ENCODE measurements at regions not wholly inside any gene's neighbourhood (a gene's known extent, or its start where the extent isn't known, plus 50 kb on each side); places are given as distances from the start of the nearest gene placed in this dataset.

GRCh38 chr12:28868414-28868813 is 280.7 kb upstream of the FAR2 start:
- Histone ChIP-seq H3K9ac (ENCODE audit: low read length in 5 of 5) (no peak overlapping the region), H3K9me3 (ENCODE audit: control insufficient read depth in 5 of 5, low read length in 5 of 5) (no peaks in the 10 kb centered on the region), H3K4me3 (ENCODE audit: low read depth in 1 of 5, low read length in 5 of 5) (no peak overlapping the region), H3K4me1 (ENCODE audit: control insufficient read depth in 5 of 5, insufficient read depth in 5 of 5, low read length in 5 of 5) (no peaks in the 10 kb centered on the region), H3K27ac (ENCODE audit: low read depth, low read length) (no peak overlapping the region), H3K27me3 (ENCODE audit: control insufficient read depth in 5 of 5, insufficient read depth in 4 of 5, low read length in 5 of 5) (no peaks in the 10 kb centered on the region), H3K36me3 (ENCODE audit: control insufficient read depth in 5 of 5, insufficient read depth in 5 of 5, low read length in 5 of 5) (no peaks in the 10 kb centered on the region)

DNA sequence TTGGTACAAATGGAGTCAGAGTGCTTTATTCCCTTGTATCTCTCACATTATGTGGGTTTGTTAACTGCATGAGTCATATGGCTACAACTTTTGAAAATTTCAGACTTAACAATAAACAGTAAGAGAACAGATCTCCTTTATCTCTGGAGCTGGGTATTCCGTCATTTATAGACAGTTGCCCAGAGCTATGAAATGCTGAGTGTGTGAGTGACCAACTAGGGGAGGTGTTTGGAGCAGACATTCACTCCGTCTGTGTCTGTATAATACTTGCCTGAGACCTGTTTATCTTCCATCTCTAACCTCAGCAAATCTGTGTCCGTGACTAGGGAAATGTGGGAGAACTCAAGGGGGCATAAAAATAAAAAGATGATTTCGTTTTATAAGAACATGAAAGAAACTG is 279.9 kb upstream of the FAR2 start:
- Histone ChIP-seq H3K27me3 (ENCODE audit: control insufficient read depth in 5 of 5, insufficient read depth in 4 of 5, low read length in 5 of 5) (no peaks in the 10 kb centered on the region), H3K27ac (ENCODE audit: low read depth, low read length) (no peak overlapping the region), H3K9me3 (ENCODE audit: control insufficient read depth in 5 of 5, low read length in 5 of 5) (no peaks in the 10 kb centered on the region), H3K36me3 (ENCODE audit: control insufficient read depth in 5 of 5, insufficient read depth in 5 of 5, low read length in 5 of 5) (no peaks in the 10 kb centered on the region), H3K4me3 (ENCODE audit: low read depth in 1 of 5, low read length in 5 of 5) (no peak overlapping the region), H3K9ac (ENCODE audit: low read length in 5 of 5) (no peak overlapping the region), H3K4me1 (ENCODE audit: control insufficient read depth in 5 of 5, insufficient read depth in 5 of 5, low read length in 5 of 5) (no peaks in the 10 kb centered on the region)

- no peaks in the 10 kb centered on the region for H3K27me3 ChIP-seq (ENCODE audit: control insufficient read depth in 5 of 5, insufficient read depth in 4 of 5, low read length in 5 of 5)
- no peaks in the 10 kb centered on the region for H3K36me3 ChIP-seq (ENCODE audit: control insufficient read depth in 5 of 5, insufficient read depth in 5 of 5, low read length in 5 of 5)
- H3K27ac ChIP-seq (ENCODE audit: low read depth, low read length) = no peak overlapping the region
- no peaks in the 10 kb centered on the region for H3K4me1 ChIP-seq (ENCODE audit: control insufficient read depth in 5 of 5, insufficient read depth in 5 of 5, low read length in 5 of 5)
- H3K4me3 ChIP-seq (ENCODE audit: low read depth in 1 of 5, low read length in 5 of 5) = no peak overlapping the region
- H3K9ac ChIP-seq (ENCODE audit: low read length in 5 of 5) = no peak overlapping the region
- no peaks in the 10 kb centered on the region for H3K9me3 ChIP-seq (ENCODE audit: control insufficient read depth in 5 of 5, low read length in 5 of 5)
These were observed 278.1 kb upstream of the FAR2 start for GRCh38 chr12:28870839-28871440.

- Histone ChIP-seq H3K9me3 (ENCODE audit: control insufficient read depth in 5 of 5, low read length in 5 of 5) (no peaks in the 10 kb centered on the region), H3K4me1 (ENCODE audit: control insufficient read depth in 5 of 5, insufficient read depth in 5 of 5, low read length in 5 of 5) (no peaks in the 10 kb centered on the region), H3K27me3 (ENCODE audit: control insufficient read depth in 5 of 5, insufficient read depth in 4 of 5, low read length in 5 of 5) (no peaks in the 10 kb centered on the region), H3K36me3 (ENCODE audit: control insufficient read depth in 5 of 5, insufficient read depth in 5 of 5, low read length in 5 of 5) (no peaks in the 10 kb centered on the region), H3K4me3 (ENCODE audit: low read depth in 1 of 5, low read length in 5 of 5) (no peak overlapping the region), H3K9ac (ENCODE audit: low read length in 5 of 5) (no peak overlapping the region), H3K27ac (ENCODE audit: low read depth, low read length) (no peak overlapping the region)
These were observed 276.3 kb upstream of the FAR2 start for GRCh38 chr12:28872654-28873268.

DNA sequence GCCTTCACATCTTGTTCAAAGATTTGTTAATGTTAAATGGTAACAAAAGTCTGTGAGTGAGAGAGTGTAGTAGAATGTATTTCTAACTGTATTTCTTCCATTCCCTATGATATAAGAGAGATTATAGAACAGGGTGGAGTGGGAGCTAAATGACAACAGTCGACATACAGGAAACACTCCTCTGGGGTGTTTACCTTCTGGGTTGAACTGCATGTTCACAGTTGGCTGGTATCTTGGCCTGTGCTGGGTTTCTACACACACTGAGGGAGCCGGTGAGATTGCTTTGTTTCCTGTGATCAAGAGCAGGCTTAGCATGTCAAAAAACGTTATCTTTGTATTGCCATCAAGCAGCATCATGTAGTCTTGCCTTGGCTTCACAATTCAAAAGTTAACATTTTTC is 274.3 kb upstream of the FAR2 start:
- H3K4me3 ChIP-seq (ENCODE audit: low read depth in 1 of 5, low read length in 5 of 5) = no peak overlapping the region
- H3K36me3 ChIP-seq (ENCODE audit: control insufficient read depth in 5 of 5, insufficient read depth in 5 of 5, low read length in 5 of 5) = no peaks in the 10 kb centered on the region
- no peaks in the 10 kb centered on the region for H3K27me3 ChIP-seq (ENCODE audit: control insufficient read depth in 5 of 5, insufficient read depth in 4 of 5, low read length in 5 of 5)
- H3K27ac ChIP-seq (ENCODE audit: low read depth, low read length) = no peak overlapping the region
- no peak overlapping the region for H3K9ac ChIP-seq (ENCODE audit: low read length in 5 of 5)
- H3K4me1 ChIP-seq (ENCODE audit: control insufficient read depth in 5 of 5, insufficient read depth in 5 of 5, low read length in 5 of 5) = no peaks in the 10 kb centered on the region
- no peaks in the 10 kb centered on the region for H3K9me3 ChIP-seq (ENCODE audit: control insufficient read depth in 5 of 5, low read length in 5 of 5)

- no peaks in the 10 kb centered on the region for H3K4me1 ChIP-seq (ENCODE audit: control insufficient read depth in 5 of 5, insufficient read depth in 5 of 5, low read length in 5 of 5)
- no peaks in the 10 kb centered on the region for H3K9me3 ChIP-seq (ENCODE audit: control insufficient read depth in 5 of 5, low read length in 5 of 5)
- no peak overlapping the region for H3K4me3 ChIP-seq (ENCODE audit: low read depth in 1 of 5, low read length in 5 of 5)
- H3K36me3 ChIP-seq (ENCODE audit: control insufficient read depth in 5 of 5, insufficient read depth in 5 of 5, low read length in 5 of 5) = no peaks in the 10 kb centered on the region
- no peak overlapping the region for H3K9ac ChIP-seq (ENCODE audit: low read length in 5 of 5)
- no peak overlapping the region for H3K27ac ChIP-seq (ENCODE audit: low read depth, low read length)
- no peaks in the 10 kb centered on the region for H3K27me3 ChIP-seq (ENCODE audit: control insufficient read depth in 5 of 5, insufficient read depth in 4 of 5, low read length in 5 of 5)
These were observed 272.8 kb upstream of the FAR2 start for GRCh38 chr12:28876196-28876798.

GRCh38 chr12:28877854-28878253 is 271.2 kb upstream of the FAR2 start:
- Histone ChIP-seq H3K27ac (ENCODE audit: low read depth, low read length) (no peak overlapping the region), H3K27me3 (ENCODE audit: control insufficient read depth in 5 of 5, insufficient read depth in 4 of 5, low read length in 5 of 5) (no peaks in the 10 kb centered on the region), H3K9ac (ENCODE audit: low read length in 5 of 5) (no peak overlapping the region), H3K9me3 (ENCODE audit: control insufficient read depth in 5 of 5, low read length in 5 of 5) (no peaks in the 10 kb centered on the region), H3K4me3 (ENCODE audit: low read depth in 1 of 5, low read length in 5 of 5) (no peak overlapping the region), H3K36me3 (ENCODE audit: control insufficient read depth in 5 of 5, insufficient read depth in 5 of 5, low read length in 5 of 5) (no peaks in the 10 kb centered on the region), H3K4me1 (ENCODE audit: control insufficient read depth in 5 of 5, insufficient read depth in 5 of 5, low read length in 5 of 5) (no peaks in the 10 kb centered on the region)

DNA sequence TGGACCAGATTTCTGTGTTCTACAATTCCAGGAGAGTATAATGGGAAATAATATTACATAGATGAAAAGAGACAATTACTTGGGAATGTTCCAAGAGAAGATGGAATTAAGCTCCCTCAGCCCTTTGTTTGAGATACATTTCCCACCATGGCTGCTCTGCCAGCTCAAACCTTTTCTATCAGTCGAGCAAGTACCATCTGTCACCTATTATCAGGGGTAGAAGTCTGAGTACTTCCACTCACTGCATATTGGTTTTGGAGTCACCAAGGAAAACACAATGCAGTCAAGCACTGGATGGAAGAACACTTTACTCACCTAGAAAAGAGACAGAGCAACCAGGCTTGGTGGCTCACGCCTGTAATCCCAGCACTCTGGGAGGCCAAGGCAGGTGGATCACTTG is 270.4 kb upstream of the FAR2 start:
- Histone ChIP-seq H3K27me3 (ENCODE audit: control insufficient read depth in 5 of 5, insufficient read depth in 4 of 5, low read length in 5 of 5) (no peaks in the 10 kb centered on the region), H3K36me3 (ENCODE audit: control insufficient read depth in 5 of 5, insufficient read depth in 5 of 5, low read length in 5 of 5) (no peaks in the 10 kb centered on the region), H3K4me3 (ENCODE audit: low read depth in 1 of 5, low read length in 5 of 5) (no peak overlapping the region), H3K9me3 (ENCODE audit: control insufficient read depth in 5 of 5, low read length in 5 of 5) (no peaks in the 10 kb centered on the region), H3K9ac (ENCODE audit: low read length in 5 of 5) (no peak overlapping the region), H3K4me1 (ENCODE audit: control insufficient read depth in 5 of 5, insufficient read depth in 5 of 5, low read length in 5 of 5) (no peaks in the 10 kb centered on the region), H3K27ac (ENCODE audit: low read depth, low read length) (no peak overlapping the region)

- H3K9ac ChIP-seq (ENCODE audit: low read length in 5 of 5) = no peak overlapping the region
- no peaks in the 10 kb centered on the region for H3K27me3 ChIP-seq (ENCODE audit: control insufficient read depth in 5 of 5, insufficient read depth in 4 of 5, low read length in 5 of 5)
- H3K4me3 ChIP-seq (ENCODE audit: low read depth in 1 of 5, low read length in 5 of 5) = no peak overlapping the region
- H3K36me3 ChIP-seq (ENCODE audit: control insufficient read depth in 5 of 5, insufficient read depth in 5 of 5, low read length in 5 of 5) = no peaks in the 10 kb centered on the region
- H3K9me3 ChIP-seq (ENCODE audit: control insufficient read depth in 5 of 5, low read length in 5 of 5) = no peaks in the 10 kb centered on the region
- H3K4me1 ChIP-seq (ENCODE audit: control insufficient read depth in 5 of 5, insufficient read depth in 5 of 5, low read length in 5 of 5) = no peaks in the 10 kb centered on the region
- no peak overlapping the region for H3K27ac ChIP-seq (ENCODE audit: low read depth, low read length)
These were observed 269.7 kb upstream of the FAR2 start for GRCh38 chr12:28879379-28879778.

GRCh38 chr12:28882444-28882843 is 266.6 kb upstream of the FAR2 start:
- no peak overlapping the region for H3K27ac ChIP-seq (ENCODE audit: low read depth, low read length)
- no peaks in the 10 kb centered on the region for H3K27me3 ChIP-seq (ENCODE audit: control insufficient read depth in 5 of 5, insufficient read depth in 4 of 5, low read length in 5 of 5)
- H3K4me3 ChIP-seq (ENCODE audit: low read depth in 1 of 5, low read length in 5 of 5) = no peak overlapping the region
- H3K9me3 ChIP-seq (ENCODE audit: control insufficient read depth in 5 of 5, low read length in 5 of 5) = no peaks in the 10 kb centered on the region
- H3K4me1 ChIP-seq (ENCODE audit: control insufficient read depth in 5 of 5, insufficient read depth in 5 of 5, low read length in 5 of 5) = no peaks in the 10 kb centered on the region
- no peaks in the 10 kb centered on the region for H3K36me3 ChIP-seq (ENCODE audit: control insufficient read depth in 5 of 5, insufficient read depth in 5 of 5, low read length in 5 of 5)
- H3K9ac ChIP-seq (ENCODE audit: low read length in 5 of 5) = no peak overlapping the region
